ENCODE measurements at regions not wholly inside any gene's neighbourhood (a gene's known extent, or its start where the extent isn't known, plus 50 kb on each side); places are given as distances from the start of the nearest gene placed in this dataset.

DNA sequence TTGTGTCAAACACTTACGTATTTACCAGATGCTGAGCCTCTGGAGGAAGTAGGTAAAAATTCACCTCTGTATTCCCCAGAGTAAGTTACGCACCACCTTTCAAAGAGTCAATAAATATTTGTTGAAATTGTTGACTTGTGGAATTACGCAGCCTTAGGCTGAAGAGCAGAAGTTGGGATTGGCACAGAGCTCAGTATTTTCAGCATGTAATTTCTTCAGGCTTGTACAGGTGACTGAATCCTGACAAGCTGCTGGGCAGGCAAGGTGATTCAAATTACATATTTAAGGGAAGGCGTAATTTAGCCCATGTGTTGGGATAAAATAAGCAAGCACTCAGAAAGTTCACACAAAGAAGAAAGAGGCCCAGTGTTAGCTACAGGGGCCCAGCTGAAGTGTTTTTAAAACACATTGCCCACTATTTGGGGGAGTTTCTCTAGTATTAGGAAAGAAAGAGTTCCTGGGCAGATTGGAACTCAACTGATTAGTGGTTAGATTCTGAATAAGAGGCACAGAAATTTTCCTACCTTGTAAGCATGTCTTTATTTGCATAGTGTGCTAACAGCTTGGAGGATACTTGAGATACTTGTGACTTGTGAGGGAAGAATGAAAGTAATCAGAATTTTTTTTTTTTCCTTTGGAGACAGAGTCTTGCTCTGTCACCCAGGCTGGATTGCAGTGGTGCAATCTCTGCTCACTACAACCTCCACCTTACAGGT, 165.3 kb upstream of the FBXL7 start:
- in situ Hi-C loops (cut with HindIII; ENCODE audit: low sequenced_read_pairs) = no loop called here
- TF ChIP-seq, protein P1, sequence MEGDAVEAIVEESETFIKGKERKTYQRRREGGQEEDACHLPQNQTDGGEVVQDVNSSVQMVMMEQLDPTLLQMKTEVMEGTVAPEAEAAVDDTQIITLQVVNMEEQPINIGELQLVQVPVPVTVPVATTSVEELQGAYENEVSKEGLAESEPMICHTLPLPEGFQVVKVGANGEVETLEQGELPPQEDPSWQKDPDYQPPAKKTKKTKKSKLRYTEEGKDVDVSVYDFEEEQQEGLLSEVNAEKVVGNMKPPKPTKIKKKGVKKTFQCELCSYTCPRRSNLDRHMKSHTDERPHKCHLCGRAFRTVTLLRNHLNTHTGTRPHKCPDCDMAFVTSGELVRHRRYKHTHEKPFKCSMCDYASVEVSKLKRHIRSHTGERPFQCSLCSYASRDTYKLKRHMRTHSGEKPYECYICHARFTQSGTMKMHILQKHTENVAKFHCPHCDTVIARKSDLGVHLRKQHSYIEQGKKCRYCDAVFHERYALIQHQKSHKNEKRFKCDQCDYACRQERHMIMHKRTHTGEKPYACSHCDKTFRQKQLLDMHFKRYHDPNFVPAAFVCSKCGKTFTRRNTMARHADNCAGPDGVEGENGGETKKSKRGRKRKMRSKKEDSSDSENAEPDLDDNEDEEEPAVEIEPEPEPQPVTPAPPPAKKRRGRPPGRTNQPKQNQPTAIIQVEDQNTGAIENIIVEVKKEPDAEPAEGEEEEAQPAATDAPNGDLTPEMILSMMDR (IDR thresholded peaks at IDR 0.05; ENCODE audit: low read depth, low read length, missing control alignments) = no peak
- no peak overlapping the region for H3K4me3 ChIP-seq (ENCODE audit: low read depth, low read length)
- no peak for DNase-seq (ENCODE audit: low read depth)

DNA sequence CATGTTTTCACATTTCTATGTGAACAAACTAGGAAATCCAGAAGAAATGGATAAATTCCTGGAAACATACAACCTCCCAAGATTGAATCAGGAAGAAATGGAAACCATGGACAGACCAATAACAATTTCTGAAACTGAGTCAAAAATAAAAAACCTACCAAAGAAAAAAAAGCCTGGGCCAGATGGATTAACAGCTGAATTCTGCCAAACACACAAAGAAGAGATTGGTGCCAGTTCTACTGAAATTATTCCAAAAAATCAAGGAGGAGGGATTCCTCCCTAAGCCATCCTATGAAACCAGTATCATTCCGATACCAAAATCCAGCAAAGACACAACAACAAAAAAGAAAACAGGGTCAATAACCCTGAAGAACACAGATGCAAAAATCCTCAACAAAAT, 166.9 kb upstream of the FBXL7 start:
- in situ Hi-C loops (cut with HindIII; ENCODE audit: low sequenced_read_pairs) = no loop called here
- DNase-seq (ENCODE audit: low read depth) = no peak
- no peak overlapping the region for H3K4me3 ChIP-seq (ENCODE audit: low read depth, low read length)
- TF ChIP-seq, protein P1 (IDR thresholded peaks at IDR 0.05; ENCODE audit: low read depth, low read length, missing control alignments) = no peak

DNA sequence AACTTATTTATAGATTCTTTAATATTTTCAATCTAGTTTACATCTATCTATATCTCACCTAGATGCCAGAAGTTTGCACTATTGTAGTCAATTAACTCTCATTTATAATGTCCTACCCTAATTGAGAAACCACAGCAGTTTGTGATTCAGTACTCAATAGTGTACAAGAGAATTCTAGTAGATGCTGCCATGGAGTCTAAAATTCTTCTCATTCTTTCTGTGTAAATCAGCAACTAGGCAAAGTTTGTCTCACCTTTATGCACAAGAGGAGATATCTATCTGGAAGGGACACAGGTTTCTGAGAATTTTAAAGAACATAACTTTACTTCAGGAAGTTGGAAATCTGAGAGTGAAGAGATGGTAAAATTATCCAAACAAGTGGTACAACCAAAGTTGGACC, 173.0 kb upstream of the FBXL7 start:
- no peak overlapping the region for H3K4me3 ChIP-seq (ENCODE audit: low read depth, low read length)
- DNase-seq (ENCODE audit: low read depth) = no peak
- in situ Hi-C loops (cut with HindIII; ENCODE audit: low sequenced_read_pairs) = no loop called here
- TF ChIP-seq, protein P1 (IDR thresholded peaks at IDR 0.05; ENCODE audit: low read depth, low read length, missing control alignments) = no peak

DNA sequence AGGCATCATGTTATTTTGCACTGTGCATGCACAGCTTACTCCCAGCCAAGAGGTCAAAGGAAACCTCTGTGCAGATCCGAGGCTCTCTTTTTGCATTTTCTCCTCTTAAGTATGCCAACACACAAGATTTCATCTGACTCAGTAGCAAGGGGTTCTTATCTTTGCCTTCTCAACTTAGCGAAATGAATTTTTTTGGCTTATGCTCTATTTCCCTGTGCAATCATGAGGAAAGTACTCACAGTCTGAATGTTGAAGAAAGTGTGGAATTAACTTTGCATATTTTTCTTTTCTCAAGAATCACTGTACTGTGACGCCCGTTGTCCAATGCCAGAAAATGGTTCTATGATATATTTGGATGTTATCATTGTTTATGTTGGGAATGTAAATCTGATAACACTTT, 173.5 kb upstream of the FBXL7 start:
- in situ Hi-C loops (cut with HindIII; ENCODE audit: low sequenced_read_pairs) = no loop called here
- TF ChIP-seq, protein P1 (IDR thresholded peaks at IDR 0.05; ENCODE audit: low read depth, low read length, missing control alignments) = no peak
- no peak for DNase-seq (ENCODE audit: low read depth)
- no peak overlapping the region for H3K4me3 ChIP-seq (ENCODE audit: low read depth, low read length)

DNA sequence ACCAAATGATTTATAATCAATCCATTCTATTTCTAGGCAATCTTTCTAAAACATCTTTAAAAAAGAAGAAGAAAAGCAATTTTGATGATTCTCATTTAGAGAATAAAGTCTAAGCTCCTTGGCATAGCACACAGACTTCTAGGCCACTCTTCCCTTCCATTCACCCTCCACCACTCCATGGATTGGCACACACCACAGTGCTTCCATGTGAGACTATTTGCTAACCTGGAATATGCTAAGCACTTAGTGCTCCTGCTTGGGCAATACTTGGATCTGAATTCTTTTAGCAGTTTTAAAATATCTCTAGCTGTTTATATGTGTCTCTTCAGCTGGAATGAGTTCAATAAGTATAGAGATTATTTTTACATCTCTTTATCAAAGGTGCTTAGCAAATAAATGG, 177.6 kb upstream of the FBXL7 start:
- in situ Hi-C loops (cut with HindIII; ENCODE audit: low sequenced_read_pairs) = no loop called here
- DNase-seq (ENCODE audit: low read depth) = no peak
- TF ChIP-seq, protein P1 (IDR thresholded peaks at IDR 0.05; ENCODE audit: low read depth, low read length, missing control alignments) = no peak
- H3K4me3 ChIP-seq (ENCODE audit: low read depth, low read length) = no peak overlapping the region

DNA sequence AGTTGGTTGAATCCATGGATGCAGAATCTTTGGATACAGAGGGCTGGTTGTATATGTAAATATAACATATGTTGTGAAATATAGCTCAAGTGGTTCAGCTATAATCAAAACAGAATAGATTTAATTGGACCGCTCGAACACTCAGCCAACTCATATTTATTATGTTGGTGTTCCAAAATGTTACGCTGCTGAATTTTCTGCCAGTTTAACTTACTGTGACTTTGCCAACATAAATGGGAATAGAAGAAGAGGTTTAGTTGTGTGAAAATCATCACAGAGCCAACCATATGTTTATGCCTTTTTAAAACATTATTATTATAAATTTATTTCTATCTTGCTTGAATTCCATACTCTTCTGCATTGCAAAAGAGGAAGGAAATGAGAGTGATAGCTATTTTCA, 178.2 kb upstream of the FBXL7 start:
- in situ Hi-C loops (cut with HindIII; ENCODE audit: low sequenced_read_pairs) = no loop called here
- no peak for DNase-seq (ENCODE audit: low read depth)
- no peak overlapping the region for H3K4me3 ChIP-seq (ENCODE audit: low read depth, low read length)
- TF ChIP-seq, protein P1 (IDR thresholded peaks at IDR 0.05; ENCODE audit: low read depth, low read length, missing control alignments) = no peak
